Urothelium cell line (cell line): ENCODE measurements at regions not wholly inside any gene's neighbourhood (a gene's known extent, or its start where the extent isn't known, plus 50 kb on each side); places are given as distances from the start of the nearest gene placed in this dataset.

Source experiments
- DNase-seq: peaks from one replicate; pipeline ENCODE4 v3.0.0; 2011; ENCODE audit warnings: low spot score, mixed read lengths
- FAIRE-seq: peaks from 2 replicates; lab custom pipeline; 2011; peaks lifted over from hg19 to GRCh38; lab: Jason Lieb, UNC

DNA sequence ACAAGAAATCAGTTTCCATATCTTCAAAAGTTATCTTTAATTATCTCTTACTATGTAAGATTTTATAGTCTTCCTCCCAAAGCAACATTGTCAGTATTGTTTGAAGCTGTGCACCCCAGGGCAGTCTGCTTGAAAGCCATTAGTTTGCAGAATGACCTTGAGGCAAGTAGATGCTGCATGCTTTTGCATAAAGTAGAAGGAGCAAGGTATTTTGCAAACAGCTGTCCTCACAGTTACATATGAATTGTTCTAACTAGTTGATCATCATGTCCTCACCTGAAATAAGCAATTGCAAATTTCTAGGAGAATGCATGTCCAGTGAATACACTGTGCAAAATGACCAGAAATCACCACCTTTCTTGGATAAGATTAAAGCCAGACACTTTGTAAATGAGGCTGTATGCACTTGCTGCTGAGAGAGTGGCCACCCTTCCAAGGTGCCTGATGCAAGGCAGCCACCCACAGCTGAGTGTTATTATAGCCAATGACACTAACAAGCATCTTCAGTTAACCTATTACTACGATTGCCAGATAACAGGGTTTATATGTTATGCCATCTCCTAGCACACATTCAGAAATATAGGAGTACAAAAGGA lies 730.0 kb upstream of the TMEM132C start:
- no peak for DNase-seq
- no peak for FAIRE-seq

DNA sequence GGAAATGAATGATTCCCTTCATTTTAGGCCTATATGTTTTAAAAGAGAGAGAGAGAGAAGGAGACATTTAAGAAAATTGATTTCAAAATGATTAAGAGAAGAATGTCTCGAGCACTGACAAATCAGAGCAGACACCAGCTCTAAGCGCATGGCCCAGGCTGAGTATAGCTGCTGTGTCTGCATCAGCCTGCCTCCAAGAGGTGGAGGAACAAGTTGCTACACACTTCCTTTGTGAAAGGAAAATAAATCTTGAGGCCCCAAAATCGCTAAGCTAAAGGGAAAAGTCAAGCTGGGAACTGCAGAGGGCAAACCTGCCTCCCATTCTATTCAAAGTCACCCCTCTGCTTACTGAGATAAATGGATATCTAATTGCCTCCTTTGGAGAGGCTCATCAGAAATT lies 728.7 kb upstream of the TMEM132C start:
- DNase-seq: no peak
- FAIRE-seq: no peak

DNA sequence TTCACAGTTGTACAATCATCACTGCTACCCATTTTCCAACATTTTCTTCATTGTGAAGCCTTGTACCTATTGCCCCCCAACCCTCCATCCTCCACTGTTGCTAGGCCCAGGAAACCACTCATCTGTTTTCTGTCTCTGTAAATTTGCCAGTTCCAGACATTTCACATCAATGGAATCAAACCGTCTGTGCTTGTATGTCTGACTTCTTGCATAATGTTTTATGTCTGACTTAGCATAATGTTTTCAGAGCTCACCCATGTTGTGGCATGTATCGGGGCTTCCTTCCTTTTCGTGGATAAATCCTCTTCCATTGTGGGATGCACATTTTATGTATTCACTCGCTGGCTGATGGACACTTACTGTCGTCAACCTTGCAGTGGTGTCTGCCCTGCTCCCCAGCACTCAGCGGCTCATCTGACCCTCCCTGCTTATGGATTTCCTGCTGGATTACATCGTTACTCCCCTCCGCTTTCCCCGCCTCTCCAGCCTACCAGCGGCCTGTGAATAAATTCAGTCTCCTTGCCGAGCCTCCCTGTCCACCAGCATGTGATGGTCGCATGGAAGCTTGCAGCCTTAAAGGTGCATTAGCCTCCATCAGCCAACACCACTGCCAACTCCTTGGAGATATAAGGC lies 727.6 kb upstream of the TMEM132C start:
- no peak for FAIRE-seq
- no peak for DNase-seq

DNA sequence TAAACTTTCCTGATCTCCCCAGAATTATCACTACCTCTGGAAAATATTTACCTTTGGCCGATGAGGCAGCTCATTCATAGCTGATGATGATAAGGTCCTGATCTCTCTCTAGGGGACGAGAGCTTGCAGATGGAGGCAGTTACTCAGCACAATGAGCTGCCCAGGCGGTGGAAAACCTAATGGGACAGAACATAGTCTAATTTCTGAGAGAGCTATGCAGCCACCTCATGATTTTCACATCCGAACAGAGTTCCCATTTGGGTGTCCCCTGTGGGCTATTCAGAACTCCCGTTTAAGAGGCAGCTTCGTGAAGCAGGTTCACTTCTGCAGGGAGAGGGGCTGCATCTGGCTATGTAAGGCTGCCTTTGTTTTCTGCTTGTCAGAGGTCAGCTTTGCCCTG lies 724.6 kb upstream of the TMEM132C start:
- no peak for FAIRE-seq
- no peak for DNase-seq

DNA sequence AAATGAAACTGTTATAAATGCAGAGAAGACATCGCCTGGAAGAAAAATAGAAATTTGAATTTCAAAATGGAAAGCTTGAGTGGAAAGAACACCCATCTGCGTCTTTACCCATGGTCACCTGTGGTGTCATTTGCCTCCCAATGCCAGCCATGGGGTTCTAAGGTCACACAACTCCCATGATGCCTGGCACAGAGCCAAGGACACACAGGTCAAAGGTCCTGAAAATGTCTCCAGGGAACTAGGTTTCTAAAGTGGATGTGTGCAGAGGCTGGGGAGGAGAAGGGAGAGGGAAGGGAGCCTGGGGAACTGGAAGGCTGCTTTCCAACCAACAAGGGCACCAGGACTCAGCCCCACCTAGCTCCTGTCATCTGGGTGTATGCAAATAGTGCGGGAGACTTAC lies 724.0 kb upstream of the TMEM132C start:
- DNase-seq: no peak
- no peak for FAIRE-seq

DNA sequence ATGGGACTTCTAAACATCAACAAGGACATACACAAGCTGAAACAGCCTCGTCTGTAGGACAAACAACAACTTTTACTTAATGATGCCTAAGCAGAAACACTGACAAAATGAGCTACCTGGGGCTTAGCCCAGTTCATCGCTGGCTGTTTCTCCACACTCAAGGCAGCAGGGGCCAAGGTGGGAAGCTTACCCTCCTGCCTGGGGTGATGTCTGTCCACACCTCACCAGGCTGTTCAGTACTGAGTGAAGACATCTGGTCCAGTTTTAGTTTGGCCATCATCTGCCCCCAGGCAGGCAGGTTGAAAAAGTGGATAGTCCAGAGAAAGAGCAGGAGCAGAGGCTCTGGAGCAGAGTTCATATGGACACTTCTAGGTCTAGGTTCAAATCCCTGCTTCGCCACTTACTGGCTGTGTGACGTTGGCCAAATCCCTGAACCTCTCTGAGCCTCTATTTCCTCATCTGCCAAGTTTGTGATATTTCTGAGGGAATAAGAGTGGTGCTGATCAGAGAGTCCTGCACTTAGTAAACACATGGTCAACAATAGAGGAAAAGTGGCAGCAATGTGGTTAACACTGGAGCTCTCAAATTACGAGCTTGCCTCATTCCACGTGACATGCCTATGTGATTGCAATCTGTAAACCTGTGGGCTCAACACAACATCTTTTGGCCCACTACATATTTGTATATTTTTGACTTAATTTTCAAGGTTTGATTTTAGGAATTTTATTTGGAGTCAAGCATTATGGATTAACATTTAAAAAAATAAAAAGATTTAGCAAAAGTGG lies 720.1 kb upstream of the TMEM132C start:
- FAIRE-seq (no peak), DNase-seq (no peak)

DNA sequence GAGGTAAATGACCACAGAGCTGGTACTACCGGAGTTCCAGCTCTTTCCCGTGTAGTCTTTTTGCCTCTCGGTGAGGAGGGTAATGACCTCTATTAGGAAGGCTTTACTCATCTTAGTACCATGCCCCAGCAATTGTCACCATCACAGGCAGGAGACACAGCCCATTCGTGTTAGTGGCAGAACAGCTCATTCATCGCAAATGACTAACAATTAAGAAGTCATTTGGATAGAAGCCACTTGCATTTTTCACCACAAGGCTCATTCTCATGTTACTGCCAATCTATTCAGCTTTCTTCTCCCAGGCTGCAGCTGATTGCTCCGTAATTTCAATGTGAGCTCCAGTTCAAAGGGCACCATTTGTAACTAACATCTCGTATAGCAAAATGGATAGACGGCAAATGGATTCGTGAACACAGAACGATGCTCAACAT lies 718.8 kb upstream of the TMEM132C start:
- FAIRE-seq: peak; percentile 23
- no peak for DNase-seq

DNA sequence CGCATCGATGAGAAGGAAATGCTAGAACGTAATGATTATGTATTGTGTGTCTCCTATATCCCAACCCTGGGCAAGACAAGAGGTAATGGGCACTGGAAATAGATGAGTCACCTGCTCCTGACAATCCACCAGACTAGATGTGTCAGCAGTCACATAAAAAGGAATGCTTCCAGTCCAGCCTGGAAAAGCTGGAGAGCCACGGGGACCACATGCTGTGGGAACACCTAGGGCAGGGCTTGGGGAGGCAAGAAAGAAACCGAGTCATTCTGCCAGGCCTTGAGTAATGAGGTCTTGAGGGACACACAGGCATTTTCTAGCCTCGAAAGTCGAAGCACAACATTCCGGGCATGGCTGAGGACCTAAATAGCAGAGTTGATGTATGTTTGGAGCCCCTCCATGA lies 716.7 kb upstream of the TMEM132C start:
- DNase-seq: peak; percentile 57
- FAIRE-seq: peak; percentile 27

DNA sequence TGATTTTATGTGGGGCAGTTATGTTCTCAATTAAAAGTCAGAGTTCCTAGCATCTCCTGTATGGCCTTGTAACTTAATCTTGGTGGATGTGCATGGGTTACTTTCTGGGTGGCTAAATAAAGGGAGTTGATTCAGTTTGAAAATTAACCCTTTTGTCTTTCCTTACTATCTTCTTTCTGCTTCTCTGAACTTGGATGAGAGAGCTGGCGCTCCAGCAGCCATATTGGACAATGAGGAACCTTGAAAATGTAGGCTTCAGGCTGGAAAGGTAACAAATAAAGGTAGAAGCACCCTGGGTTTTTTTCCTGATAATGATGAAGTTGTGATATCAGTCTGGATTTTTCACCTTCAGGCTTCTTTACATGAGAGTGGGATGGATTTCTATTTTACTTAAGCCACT lies 714.1 kb upstream of the TMEM132C start:
- FAIRE-seq (no peak), DNase-seq (no peak)

DNA sequence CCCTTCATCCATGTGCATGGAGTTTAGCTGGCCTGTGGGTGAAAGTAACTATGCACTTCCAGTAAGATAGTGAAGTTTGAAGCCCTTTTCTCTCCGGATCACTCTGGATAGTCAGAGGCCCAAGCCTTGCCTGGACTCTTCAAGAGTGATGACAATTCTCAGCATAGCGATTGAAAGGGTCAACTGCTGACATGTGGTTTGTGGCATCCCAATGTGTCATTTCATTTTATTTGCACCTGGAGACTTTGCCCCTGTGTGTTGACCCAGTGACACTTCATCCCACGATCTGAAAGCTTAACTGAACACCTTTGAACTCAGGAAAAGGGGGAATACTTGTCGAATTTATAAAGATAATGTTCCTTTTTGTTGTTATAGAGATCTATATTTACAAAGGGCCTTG lies 711.9 kb upstream of the TMEM132C start:
- FAIRE-seq (no peak), DNase-seq (no peak)

DNA sequence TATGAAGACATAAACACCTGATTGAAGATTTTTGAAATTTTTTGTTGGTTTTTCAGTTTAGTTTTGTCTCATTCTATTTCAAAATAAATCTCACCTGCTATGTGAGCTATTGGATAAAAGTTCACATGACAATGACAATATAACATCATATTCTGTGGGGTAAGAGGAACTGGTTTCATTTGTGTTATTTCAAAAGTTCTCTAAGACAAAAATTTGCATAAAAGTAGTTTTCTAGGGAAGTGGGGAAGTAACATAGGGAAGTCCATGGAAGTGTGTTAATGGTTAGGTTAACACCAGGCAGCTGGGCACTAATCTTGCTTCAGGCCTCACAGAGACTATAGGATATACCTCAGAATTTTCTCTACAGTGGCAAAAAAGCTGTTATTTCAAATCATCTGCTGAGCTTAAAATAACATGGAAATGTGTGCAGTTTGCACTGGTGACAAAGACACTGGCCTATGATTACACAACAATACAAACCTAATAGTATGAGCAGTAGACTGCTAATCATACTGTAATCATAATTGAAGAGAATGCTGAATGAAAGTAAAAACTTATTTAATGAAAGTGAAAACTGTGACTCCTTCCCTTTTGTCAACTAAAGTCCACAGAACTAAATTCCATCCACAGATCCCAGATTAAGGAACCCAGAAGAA lies 710.6 kb upstream of the TMEM132C start:
- no peak for FAIRE-seq
- DNase-seq: no peak

DNA sequence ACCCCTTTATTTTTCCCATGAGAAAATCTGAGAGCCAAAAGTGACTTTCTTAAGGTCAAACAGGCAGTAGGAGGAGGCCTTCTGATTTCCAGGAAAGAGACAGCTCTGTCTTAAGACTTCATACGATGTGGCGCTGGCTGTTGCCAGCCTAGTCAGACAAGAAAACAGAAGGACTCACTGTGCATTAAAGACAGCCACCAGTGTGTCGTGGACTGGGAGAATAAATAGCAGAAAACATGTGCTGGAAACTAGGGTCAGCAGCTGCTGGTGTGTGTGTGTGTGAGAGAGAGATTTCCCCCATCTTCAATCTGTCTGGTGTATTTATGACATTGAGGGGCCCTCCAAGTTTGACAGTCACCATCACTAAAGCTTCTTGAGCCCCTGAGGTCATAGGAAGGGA lies 708.6 kb upstream of the TMEM132C start:
- no peak for FAIRE-seq
- no peak for DNase-seq

DNA sequence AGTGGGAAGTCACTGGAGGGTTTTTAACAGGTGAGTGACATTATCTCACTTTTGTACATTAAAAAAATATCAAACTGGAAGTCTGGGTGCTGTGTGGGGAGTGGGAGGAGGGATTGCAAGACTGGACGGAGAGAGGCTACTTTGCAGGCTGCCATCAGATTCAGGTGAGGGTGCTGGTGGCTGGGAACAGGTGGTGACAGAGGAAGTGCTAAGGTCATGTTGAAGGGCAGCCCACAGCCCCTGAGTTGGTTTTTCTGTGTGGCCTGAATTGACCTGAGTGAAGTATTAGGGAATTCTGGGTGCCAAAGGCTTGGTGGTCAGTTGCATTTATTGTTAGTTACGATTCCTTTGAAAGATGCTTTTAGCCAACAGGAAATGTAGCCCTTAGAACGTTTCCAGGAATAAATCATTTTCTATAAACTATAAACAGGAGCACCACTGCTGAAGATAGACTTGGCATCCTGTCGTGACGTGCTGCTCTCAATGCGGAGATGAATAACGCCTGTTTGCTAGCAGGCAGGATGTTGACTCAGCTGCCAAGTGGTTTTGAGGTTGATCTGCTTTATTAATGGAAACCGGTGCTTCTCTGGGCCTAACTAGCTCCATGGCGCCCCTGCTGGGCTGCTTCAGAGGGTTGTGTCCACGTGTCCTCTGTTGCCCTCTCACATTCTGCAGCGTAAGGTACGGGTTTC lies 707.5 kb upstream of the TMEM132C start:
- DNase-seq (peak; percentile 88), FAIRE-seq (peak; percentile 52)

DNA sequence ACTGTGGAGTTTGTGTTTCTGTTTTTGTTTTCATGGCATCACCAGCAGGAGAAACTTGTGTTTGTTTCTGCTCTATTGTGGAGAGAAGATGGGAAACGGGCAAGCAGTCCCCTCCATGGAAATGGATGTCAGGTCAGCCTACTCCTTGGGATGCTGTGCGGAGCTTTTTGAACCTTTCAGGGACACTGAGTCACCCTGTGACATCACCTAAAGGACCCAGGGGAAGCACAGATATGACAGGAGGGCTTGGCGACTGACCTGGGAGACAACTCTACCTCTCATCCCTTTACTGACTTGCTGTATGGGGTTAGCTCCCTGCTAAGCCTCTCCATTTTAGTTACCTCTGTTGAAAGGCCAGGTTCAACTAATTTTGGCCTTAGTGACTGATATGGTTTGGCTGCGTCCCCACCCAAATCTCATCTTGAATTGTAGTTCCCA lies 706.9 kb upstream of the TMEM132C start:
- DNase-seq (no peak), FAIRE-seq (no peak)

DNA sequence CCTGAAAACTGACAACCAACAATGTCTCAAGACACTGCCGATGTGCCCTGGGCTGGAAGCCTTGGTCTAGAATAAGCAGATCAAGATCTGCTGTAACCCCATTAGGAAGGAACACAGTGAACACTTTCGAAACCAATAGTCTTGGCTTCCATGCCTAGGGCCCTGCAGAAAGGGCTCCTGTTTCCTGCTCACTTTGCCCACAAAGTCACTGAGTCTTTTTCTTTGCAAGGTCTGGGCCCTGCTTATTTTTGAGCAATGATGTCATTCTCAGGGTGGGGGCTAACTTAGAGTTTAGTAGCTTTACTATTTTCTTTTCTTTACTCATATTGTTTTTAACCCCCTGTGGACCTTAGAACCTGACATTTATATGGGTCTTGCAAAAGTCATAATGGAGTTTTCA lies 704.2 kb upstream of the TMEM132C start:
- no peak for FAIRE-seq
- DNase-seq: no peak

DNA sequence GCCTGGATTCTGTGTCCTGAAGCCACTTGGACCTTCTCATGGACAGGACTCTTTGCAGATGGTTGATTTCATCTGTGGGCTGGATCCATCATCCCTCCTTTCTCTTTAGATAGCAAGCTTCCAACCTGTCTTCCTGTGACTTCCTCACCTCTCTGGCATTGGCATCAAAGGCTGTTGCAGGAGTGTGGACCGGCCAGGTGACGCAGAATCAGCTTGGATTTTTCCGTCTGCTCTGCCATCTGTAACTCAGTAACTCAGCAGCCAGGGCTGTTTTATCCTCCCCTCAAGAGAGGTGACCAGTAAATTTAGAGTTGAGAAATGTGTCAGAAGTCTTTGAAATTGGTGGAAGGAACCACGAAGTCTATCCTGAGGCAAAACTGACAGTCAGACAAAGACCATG lies 701.7 kb upstream of the TMEM132C start:
- no peak for DNase-seq

DNA sequence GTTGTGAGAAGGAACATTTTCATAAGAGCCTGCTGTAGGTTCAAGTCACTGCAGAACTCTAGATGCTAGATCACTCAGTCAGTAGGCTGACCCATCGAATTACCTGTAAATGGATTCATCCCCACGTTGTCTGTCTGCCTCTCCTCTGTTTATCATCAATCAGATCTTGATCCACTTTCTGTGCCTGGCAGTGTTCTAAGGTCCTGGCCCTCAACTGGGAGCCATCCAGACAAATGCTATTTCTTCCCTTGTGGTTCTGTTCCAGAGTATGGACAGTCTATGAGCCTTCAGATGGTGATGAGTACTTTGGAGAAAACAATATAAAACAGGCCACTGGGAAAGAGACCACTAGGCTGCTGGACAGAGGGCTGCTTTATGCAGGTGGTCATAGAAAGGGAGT lies 699.4 kb upstream of the TMEM132C start:
- FAIRE-seq (no peak), DNase-seq (no peak)

More for the DNA sequence above, 701.7 kb upstream of the TMEM132C start:
- FAIRE-seq: no peak

DNA sequence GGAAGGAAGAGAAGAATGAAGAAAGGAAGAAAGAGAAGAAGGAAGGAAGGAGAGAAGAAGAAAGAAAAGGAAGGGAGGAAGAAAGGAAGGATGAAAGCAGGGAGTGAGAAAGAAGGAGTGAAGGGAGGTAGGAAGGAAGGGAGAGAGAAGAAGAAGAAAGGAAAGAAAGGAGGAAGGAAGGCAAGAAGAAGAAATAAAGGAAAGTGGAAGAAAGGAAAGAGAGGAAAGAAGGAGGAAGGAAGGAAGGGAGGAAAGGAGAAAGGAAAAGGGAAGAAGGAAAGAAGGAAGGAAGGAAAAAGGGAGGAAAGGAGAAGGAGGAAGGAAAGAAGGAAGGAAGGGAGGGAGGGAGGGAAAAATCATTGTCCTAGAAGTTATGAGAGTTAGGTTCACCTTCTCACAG lies 696.6 kb upstream of the TMEM132C start:
- no peak for DNase-seq
- FAIRE-seq: no peak

DNA sequence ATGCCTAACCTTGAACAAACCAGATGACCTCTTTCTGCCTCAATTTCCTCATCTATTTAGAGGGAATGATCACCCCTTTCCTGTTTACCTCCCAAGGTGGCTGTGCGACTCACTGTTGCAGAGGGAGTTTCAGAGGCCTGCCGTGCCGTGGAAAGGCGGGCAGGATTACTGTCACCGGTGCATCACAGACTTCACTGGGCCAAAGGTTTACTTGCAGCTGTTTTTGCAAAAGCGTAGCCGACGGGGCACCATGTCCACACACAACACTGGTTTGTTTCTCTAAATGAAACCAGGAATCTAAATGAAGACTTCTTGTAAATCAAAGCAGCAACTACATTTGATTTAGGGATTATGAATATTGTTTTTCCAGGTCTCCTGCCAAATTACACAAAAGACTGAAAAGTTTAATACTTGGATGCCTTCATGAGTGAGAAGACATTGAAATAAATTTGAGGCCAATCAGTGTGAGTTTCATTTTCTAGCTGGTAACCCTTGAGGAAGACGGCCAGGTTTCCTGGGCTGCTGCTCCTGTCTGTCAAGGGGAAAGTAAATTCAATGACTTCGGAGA lies 696.1 kb upstream of the TMEM132C start:
- no peak for FAIRE-seq
- no peak for DNase-seq

DNA sequence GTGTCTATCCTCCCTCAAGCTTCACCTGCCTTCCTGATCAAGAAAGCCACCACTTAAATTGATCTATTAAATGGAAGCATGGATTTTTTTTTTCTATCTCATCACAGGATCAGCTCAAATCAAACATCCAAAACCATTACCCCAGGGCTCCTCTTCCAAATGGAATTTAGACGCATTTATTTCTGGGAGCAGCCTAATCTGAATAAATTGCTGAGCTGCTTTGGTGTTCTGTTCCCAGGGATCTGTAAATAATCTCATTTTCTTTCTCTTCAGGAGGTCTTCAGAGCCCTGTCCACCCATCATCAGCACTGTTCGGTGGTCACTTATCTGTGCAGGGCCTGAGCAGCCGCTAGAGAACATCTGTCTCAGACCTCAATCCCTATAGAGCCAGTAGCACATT lies 695.4 kb upstream of the TMEM132C start:
- FAIRE-seq (no peak), DNase-seq (no peak)

DNA sequence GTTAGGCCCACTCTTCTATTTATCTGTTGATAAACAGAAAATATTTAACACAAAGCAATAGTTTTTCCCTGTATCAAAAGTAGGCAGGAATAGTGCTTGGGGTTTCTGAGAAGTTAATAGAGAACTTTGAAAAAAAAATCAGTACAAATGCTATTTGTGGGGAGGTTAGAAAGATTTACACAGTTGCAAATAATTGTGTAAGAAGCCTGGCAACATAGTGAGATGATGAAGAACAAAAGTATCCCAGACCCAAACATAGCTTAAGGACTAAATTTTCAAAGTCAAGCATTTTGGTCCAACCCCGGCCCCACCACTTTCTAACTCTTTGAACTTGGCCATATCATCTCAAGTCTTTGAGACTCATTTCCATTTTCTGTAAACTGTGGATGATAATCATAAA lies 687.5 kb upstream of the TMEM132C start:
- no peak for FAIRE-seq
- no peak for DNase-seq
